ENCODE measurements at regions not wholly inside any gene's neighbourhood (a gene's known extent, or its start where the extent isn't known, plus 50 kb on each side); places are given as distances from the start of the nearest gene placed in this dataset.
A peak's percentile ranks its signal among the peaks of the same experiment; 100 is the strongest.

DNA sequence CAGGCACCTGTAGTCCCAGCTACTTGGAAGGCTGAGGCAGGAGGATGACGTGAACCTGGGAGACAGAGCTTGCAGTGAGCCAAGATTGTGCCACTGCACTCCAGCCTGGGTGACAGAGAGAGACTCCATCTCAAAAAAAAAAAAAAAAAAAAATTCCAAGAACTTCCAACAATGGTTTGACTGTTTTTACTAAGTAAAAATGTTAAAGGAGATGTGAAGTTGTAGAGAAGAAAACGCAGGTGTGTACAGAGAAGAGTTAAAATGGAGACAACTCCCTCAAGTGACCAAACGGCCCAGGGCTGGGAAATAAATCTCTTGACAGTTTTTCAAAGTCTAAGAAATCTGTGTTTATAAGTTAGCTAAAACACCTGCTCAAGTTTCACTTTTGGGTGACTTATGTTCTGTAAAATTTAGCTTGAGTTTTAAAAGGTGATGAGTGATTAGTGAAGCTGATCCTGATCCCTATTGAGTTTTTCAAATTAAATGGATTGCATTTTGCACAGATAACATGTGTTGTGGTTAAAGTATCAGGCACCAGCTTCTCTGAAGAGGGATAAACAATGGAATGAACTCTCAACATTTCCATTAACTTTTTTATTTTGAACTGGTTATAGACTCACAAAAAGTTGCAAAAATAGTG lies 255.2 kb upstream of the CD180 start:
- DNase-seq: no peak

DNA sequence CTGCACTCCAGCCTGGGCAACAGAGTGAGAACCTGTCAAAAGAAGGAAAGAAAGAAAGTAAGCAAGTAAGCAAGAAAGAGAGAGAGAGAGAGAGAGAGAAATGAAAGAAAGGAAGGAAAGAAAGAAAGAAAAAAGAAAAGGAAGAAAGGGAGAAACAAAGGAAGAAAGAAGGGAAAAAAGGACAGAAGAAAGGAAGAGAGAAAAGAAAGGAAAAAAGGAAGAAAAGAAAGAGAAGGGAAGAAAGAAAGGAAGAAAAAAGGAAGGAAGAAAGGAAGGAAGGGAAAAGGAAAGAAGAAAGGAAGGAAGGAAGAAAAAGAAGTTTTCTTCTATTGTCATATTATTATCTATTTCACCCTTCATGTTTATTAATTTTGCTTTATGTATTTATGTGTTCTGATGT lies 251.1 kb upstream of the CD180 start:
- no peak for DNase-seq

- DNase-seq: no peak
These were observed 241.6 kb upstream of the CD180 start for GRCh38 chr5:67437905-67438845.

DNA sequence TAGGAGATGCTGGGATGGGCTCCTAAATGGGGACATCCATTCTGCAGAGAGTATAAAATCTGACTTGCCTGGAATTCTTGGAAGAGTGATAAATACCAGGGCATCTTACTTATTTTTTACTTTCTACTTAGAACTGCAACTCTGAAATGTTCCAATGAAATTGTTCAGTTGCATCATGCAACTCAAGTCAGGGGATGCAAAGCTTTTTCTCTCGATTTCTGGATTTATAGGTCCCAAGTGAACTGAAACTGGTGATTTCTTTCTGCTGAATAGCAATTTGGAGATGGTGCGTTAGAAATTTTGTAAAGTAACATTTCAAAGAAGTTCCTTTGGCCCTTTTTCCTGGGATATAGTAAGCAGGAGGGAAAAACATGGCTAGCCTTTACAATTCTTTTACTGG lies 238.4 kb upstream of the CD180 start:
- no peak for DNase-seq

DNA sequence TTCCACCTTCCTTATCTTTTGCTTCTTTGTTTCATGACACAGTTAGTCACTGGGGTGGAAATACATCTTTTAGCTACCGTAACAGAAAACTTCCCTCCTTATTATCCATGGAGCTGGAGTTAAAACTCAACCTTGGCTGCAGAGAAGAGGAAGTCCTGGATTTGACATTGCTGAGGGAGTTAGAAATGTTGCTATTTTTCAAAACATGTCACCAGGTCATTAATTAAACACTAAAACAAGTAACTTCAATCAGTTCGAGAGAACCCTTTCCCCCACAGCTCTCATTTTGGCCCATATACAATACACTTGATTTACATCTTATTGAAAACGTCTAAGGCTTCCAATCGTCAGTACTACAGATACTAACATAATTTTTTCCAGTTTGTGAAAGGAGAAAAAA lies 237.9 kb upstream of the CD180 start:
- no peak for DNase-seq

GRCh38 chr5:67432606-67433005 lies 236.0 kb upstream of the CD180 start:
- DNase-seq: no peak

- DNase-seq: no peak
These were observed 234.6 kb upstream of the CD180 start for GRCh38 chr5:67431191-67431590.

GRCh38 chr5:67427850-67428298 lies 231.3 kb upstream of the CD180 start:
- DNase-seq: no peak

DNA sequence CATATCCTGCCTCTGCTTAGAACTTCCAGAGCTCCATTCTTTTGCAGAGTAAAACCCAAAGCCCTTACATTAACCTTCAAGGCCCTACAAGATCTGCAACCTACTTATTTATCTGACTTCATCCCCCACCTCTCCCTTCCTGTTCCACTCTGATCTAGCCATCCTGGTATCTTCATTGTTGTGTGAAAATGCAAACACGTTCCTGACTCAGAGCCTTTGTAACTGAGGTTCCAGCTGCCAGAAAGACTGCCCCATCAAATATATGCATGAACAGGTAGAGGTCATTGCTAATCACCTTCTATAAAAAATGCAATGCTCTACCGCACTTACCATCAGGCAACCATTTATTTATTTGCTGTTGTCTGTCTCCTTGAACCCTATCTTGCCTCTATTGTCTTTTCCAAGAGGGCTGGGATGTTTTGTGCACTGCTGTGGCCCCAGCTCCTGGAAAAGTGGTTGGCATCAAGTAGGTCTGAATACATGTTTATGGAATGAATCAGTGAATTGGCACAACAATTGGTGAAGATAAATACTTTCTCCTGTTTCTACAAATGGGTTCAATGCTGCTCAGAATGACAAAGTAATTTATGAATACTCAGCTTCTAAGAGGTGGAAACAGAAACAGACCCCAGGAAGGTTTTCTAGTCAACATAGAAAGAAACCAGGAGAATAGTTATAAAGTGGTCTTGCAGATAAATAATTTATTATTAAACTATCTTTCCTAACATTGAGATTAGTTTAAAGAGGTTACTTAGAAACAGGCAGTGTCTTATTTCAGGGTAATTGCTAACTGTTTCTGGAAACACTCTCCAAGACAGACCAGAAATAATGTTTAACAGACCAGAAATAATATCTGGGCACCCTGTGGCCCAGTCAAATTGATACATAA lies 230.6 kb upstream of the CD180 start:
- DNase-seq: no peak

- DNase-seq: no peak
These were observed 228.9 kb upstream of the CD180 start for GRCh38 chr5:67425514-67425913.

- DNase-seq: no peak
These were observed 221.2 kb upstream of the CD180 start for GRCh38 chr5:67417839-67418238.

- DNase-seq: no peak
These were observed 220.4 kb upstream of the CD180 start for GRCh38 chr5:67416986-67417385.

- DNase-seq: no peak
These were observed 219.7 kb upstream of the CD180 start for GRCh38 chr5:67416133-67416937.

- DNase-seq: no peak
These were observed 218.1 kb upstream of the CD180 start for GRCh38 chr5:67414712-67415111.

DNA sequence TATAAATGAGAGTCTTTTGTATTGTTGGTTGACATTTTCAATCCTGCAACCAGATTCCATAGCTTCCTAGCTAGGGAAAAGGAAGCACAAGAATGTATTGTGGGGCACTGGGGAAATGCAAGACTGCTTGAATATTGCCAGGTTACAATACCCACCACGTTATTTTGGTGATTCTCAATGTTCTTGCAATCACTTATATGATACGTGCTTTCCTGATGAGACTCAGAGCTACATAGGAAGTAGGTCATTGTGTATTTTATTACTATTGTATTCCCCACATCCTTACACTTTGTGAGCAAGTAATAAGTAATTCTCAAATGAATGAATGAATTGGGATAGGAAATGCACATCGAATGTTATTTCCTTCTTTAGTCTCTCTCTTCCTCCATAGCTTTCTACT lies 217.1 kb upstream of the CD180 start:
- DNase-seq: no peak

GRCh38 chr5:67409126-67409777 lies 212.7 kb upstream of the CD180 start:
- DNase-seq: peak in 1 of 2 donors; percentile 51

- no peak for DNase-seq
These were observed 211.4 kb upstream of the CD180 start for GRCh38 chr5:67407979-67408378.

GRCh38 chr5:67405755-67406154 lies 209.2 kb upstream of the CD180 start:
- no peak for DNase-seq

DNA sequence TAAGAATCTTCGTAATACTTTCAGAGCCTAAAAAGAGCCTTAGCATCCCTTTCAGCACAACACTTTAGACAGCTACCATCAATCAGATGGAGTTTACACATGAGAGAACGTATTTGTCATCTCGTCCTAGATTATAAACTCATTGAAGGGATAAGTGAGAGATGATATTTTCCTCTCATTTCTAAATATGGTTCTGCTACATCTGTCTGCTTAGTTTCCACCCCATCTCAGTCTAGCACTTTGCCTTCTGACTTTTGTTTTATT lies 208.4 kb upstream of the CD180 start:
- DNase-seq: no peak

DNA sequence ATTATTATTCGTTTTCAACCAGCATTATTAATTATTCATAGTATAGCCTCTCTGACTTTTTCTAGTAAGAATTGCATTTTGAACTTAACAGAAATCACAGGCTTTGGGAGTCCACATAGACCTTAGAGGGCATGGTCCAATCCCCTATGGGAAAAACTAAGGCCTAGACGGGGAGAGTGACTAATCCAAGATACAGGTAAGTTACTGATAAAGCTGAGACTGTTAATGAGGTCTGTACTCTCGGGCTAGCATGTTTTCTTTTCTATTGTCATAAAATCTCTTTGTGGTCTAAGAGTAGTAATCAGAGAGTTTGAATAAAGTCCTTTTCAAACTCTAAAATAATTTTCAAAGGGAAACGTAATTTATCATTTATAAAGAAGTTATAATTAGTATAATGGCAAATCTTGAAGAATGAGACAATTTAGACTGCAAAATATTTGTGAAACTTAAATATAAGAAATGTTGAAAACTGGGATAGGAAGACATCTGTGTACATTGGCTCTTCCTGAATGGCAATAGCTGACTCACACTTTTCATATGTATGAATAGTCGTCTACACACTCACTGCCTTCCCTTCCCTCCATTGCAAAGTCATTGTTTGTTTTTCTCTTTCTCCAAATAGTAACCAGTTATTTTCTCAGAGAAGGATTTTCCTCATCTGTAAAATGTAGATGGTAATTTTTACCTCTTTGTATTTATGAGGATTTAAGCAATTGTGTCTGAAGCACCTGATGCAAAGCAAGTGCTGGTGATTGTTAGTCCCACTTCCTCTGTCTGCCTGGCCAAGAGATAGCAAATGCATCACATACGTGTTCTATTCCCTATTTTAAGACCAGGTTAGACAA lies 207.9 kb upstream of the CD180 start:
- DNase-seq: no peak

DNA sequence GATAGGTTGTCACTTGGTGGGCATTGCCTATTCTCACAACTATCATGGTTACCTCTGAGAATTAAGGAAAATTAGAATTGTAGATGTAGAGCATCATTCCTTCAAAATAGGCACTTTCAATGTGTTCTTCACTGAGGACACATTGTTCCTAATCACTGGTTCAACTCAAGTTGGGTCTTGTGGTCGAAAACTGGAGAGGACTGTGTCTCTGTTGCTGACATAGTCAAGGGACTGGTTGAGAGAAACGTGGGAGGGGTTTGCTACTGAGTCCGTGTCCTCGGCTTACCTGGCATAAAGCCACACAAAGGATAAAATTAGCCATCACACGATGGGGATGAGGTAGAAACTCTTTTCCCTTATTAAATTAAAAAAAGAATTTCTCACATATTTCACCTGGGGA lies 205.9 kb upstream of the CD180 start:
- DNase-seq: no peak

All from inflammatory macrophage (primary cell).